Liver (tissue), 8 donors: ENCODE measurements at regions not wholly inside any gene's neighbourhood (a gene's known extent, or its start where the extent isn't known, plus 50 kb on each side); places are given as distances from the start of the nearest gene placed in this dataset.

Experiments used
- DNase-seq: peaks from one replicate; pipeline ENCODE4 v3.0.0-alpha.2; 2017; ENCODE audit warnings: low spot score
- H3K27ac ChIP-seq, 2 donors: one replicate each; pipeline ENCODE4 v1.7.0; 2013; ENCODE audit warnings: inconsistent platforms in 2 of 2, low read length in 2 of 2, control low read depth in 1 of 2, low read depth in 1 of 2, mild to moderate bottlenecking in 1 of 2
- H3K27me3 ChIP-seq, 4 donors: one replicate each; pipeline versions ENCODE4 v1.6.1 to v1.7.0; 2013; ENCODE audit warnings: low read length in 3 of 4, inconsistent platforms in 1 of 4, mild to moderate bottlenecking in 1 of 4, moderate library complexity in 1 of 4; ENCODE audit not compliant: control insufficient read depth in 4 of 4, insufficient read depth in 4 of 4
- H3K36me3 ChIP-seq, 4 donors: one replicate each; pipeline versions ENCODE4 v1.6.1 to v1.7.0; 2013; ENCODE audit warnings: low read length in 3 of 4, mild to moderate bottlenecking in 3 of 4, low read depth in 1 of 4, moderate library complexity in 1 of 4; ENCODE audit not compliant: control insufficient read depth in 4 of 4, insufficient read depth in 3 of 4
- H3K4me1 ChIP-seq, 4 donors: one replicate each; pipeline versions ENCODE4 v1.6.1 to v1.7.0; 2013; ENCODE audit warnings: low read length in 3 of 4, mild to moderate bottlenecking in 3 of 4, moderate library complexity in 1 of 4; ENCODE audit not compliant: control insufficient read depth in 4 of 4, insufficient read depth in 4 of 4
- H3K4me3 ChIP-seq, 3 donors: one replicate each; pipeline versions ENCODE4 v1.6.1 to v1.7.0; 2013; ENCODE audit warnings: low read length in 3 of 3, control low read depth in 1 of 3, low read depth in 1 of 3, mild to moderate bottlenecking in 1 of 3
- H3K9ac ChIP-seq, 2 donors: one replicate each; pipeline ENCODE4 v1.7.0; 2013; ENCODE audit warnings: low read length in 2 of 2, mild to moderate bottlenecking in 2 of 2, moderate library complexity in 2 of 2, control low read depth in 1 of 2, low read depth in 1 of 2
- H3K9me3 ChIP-seq, 4 donors: one replicate each; pipeline versions ENCODE4 v1.6.1 to v1.7.0; 2013; ENCODE audit warnings: low read length in 3 of 4; ENCODE audit not compliant: control insufficient read depth in 4 of 4
- EGR1 ChIP-seq, 2 donors: IDR thresholded peaks; 2 replicates each; pipeline ENCODE4 v1.6.1; 2016 to 2018; ENCODE audit warnings: antibody characterized with exemption in 2 of 2, low read depth in 2 of 2
- FOXA1 ChIP-seq: IDR thresholded peaks from 2 replicates; pipeline ENCODE4 v1.6.1; 2016; ENCODE audit warnings: antibody characterized with exemption
- FOXA2 ChIP-seq: IDR thresholded peaks from 2 replicates; pipeline ENCODE4 v1.6.1; 2016; ENCODE audit warnings: antibody characterized with exemption
- GABPA ChIP-seq, 2 donors: IDR thresholded peaks in 1 of 2; conservative IDR thresholded peaks in 1 of 2; 2 replicates each; pipeline ENCODE4 v1.6.1; 2016; ENCODE audit warnings: antibody characterized with exemption in 2 of 2, mild to moderate bottlenecking in 1 of 2, moderate library complexity in 1 of 2
- HNF4A ChIP-seq, 2 donors: conservative IDR thresholded peaks; 2 replicates each; pipeline ENCODE4 v1.6.1; 2016; ENCODE audit warnings: antibody characterized with exemption in 2 of 2, mild to moderate bottlenecking in 2 of 2
- HNF4G ChIP-seq: IDR thresholded peaks from 2 replicates; pipeline ENCODE4 v1.6.1; 2016; ENCODE audit warnings: antibody characterized with exemption
- NR2F2 ChIP-seq: IDR thresholded peaks from 2 replicates; pipeline ENCODE4 v1.6.1; 2016; ENCODE audit warnings: antibody characterized with exemption
- RAD21 ChIP-seq, 2 donors: IDR thresholded peaks; 2 replicates each; pipeline ENCODE4 v1.6.1; 2016; ENCODE audit warnings: antibody characterized with exemption in 2 of 2, mild to moderate bottlenecking in 2 of 2
- RXRA ChIP-seq, 2 donors: IDR thresholded peaks; 2 replicates each; pipeline ENCODE4 v1.6.1; 2017 to 2018; ENCODE audit warnings: antibody characterized with exemption in 2 of 2, mild to moderate bottlenecking in 1 of 2
- SP1 ChIP-seq: IDR thresholded peaks from 2 replicates; pipeline ENCODE4 v1.6.1; 2018; ENCODE audit warnings: antibody characterized with exemption, mild to moderate bottlenecking
- TAF1 ChIP-seq: conservative IDR thresholded peaks from 2 replicates; pipeline ENCODE4 v1.6.1; 2016; ENCODE audit warnings: antibody characterized with exemption, mild to moderate bottlenecking
- YY1 ChIP-seq: IDR thresholded peaks from 2 replicates; pipeline ENCODE4 v1.6.1; 2016; ENCODE audit warnings: antibody characterized with exemption, mild to moderate bottlenecking
- WGBS: extraction: QIAGEN DNeasy Blood & Tissue Kit; methylation state at CpG from one replicate; pipeline ENCODE4 v1.1.7; 2013; 5-methylcytosine and 5-hydroxymethylcytosine counted together
- TF ChIP-seq, protein P1 (sequence below): IDR thresholded peaks from 2 replicates; pipeline ENCODE4 v1.6.1; 2016; ENCODE audit warnings: antibody characterized with exemption
- TF ChIP-seq, protein P2 (sequence below): IDR thresholded peaks from 2 replicates; pipeline ENCODE4 v1.6.1; 2016; ENCODE audit warnings: antibody characterized with exemption
- TF ChIP-seq, protein P3 (sequence below): fragments of 150-350 bp; IDR thresholded peaks from 2 replicates; pipeline ENCODE4 v1.5.1; 2017; ENCODE audit warnings: improper control_type of control experiment, low read depth, low read length; ENCODE audit not compliant: missing input control
- TF ChIP-seq, protein P4 (sequence below): IDR thresholded peaks from 2 replicates; pipeline ENCODE4 v1.6.1; 2016; ENCODE audit warnings: antibody characterized with exemption, mild to moderate bottlenecking
- TF ChIP-seq, protein P5 (sequence below): IDR thresholded peaks from 2 replicates; pipeline ENCODE4 v1.6.1; 2016; ENCODE audit warnings: antibody characterized with exemption
- donor health status: healthy.
- donor health status: healthy.
- donor health status: healthy.
- donor health status: healthy.
- donor health status: healthy.

DNA sequence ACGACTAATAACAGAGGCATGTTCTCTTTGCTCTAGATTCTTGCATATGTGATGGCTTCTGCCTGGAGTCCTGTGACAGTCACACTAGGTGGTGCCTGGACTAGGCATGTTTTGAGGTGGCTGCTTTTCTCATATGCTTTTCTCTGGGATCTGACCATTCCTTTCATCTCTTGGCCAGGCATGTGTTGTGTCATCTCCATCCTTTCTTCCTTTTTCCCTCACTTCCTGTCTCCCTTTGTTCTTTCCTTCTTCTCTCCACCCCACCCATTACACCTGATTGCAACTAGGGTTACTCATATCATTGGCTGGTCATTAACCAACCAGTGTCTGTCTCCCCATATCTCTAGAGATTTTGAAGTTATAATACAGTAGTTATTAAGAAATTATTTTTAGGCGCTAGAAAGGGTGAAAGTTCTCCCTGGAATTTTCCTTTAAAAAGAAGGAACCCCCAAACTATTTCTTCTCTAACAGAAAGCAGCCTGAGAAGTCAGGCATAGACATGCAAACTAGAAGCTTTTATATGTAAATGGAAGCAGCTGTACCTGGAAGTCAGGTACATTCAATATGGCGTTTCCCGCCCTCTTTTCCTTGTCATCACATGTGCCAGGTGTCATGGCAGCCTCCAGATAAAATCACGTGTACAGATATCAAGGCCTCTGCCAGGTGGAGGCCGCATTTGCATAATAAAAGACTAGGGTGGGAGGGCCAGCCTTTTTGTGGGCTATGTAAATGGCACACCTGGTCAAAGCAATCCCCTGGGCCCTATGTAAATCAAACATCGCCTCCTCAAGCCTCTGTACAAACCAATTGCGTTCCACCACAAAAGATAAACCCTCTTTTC lies 220.4 kb upstream of the MEX3C start (continued):
- TF ChIP-seq HNF4G (no peak), FOXA2 (no peak), SP1 (no peak), FOXA1 (no peak), RXRA (IDR thresholded peaks at IDR 0.05) (no peak), RAD21 (IDR thresholded peaks at IDR 0.05) (no peak), HNF4A (conservative IDR thresholded peaks at IDR 0.05) (no peak)
- TF ChIP-seq, protein P1, sequence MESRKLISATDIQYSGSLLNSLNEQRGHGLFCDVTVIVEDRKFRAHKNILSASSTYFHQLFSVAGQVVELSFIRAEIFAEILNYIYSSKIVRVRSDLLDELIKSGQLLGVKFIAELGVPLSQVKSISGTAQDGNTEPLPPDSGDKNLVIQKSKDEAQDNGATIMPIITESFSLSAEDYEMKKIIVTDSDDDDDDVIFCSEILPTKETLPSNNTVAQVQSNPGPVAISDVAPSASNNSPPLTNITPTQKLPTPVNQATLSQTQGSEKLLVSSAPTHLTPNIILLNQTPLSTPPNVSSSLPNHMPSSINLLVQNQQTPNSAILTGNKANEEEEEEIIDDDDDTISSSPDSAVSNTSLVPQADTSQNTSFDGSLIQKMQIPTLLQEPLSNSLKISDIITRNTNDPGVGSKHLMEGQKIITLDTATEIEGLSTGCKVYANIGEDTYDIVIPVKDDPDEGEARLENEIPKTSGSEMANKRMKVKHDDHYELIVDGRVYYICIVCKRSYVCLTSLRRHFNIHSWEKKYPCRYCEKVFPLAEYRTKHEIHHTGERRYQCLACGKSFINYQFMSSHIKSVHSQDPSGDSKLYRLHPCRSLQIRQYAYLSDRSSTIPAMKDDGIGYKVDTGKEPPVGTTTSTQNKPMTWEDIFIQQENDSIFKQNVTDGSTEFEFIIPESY: no peak

DNA sequence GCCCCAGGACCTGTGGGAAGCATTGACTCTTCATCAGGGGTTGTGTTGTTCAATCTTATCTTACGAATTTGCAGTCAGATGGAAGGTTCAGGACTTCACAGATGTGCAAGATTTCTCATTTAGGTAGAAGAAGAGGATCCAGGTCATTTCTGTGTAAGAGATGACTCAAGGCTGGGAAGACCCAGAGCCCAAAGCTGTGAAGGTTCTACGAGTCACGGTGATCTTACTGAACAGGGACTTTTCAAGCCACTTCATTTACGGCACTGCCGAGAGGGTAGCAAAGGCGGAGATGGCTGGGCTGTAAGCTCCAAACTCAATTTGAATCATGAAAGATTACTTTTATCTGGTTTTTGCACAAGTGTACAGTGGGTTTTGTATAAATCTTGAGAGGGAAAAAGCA lies 228.0 kb upstream of the MEX3C start:
- no peaks in the 10 kb centered on the region for H3K9me3 ChIP-seq

DNA sequence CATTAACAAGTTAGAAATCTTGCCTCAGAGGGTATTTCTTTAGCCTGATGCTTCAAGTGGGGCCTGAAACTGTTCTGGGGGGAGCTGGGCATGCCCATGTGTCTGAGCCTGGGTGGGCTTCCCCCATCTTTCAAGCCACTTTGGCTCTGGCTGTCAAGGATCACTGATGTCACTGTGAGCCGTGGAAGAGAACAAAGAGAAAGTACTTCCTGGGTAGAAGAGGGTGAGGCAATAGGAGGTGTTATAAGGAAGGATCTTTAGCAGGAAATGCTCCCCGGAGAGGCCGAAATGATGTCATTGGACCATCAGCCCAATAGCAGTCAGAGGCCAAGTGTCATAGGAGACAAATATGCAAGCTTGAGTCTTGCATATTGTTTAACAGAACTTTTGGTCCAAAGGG lies 228.4 kb upstream of the MEX3C start:
- Histone ChIP-seq H3K4me3 (no peak overlapping the region), H3K27ac (no peak overlapping the region), H3K36me3 (no peaks in the 10 kb centered on the region), H3K4me1 (no peaks in the 10 kb centered on the region), H3K27me3 (no peaks in the 10 kb centered on the region), H3K9ac (no peak overlapping the region), H3K9me3 (no peaks in the 10 kb centered on the region)
- TF ChIP-seq YY1 (no peak), HNF4G (no peak), TAF1 (no peak), GABPA (IDR thresholded peaks at IDR 0.05 in 1 of 2, conservative IDR thresholded peaks at IDR 0.05 in 1 of 2) (no peak), NR2F2 (no peak), EGR1 (IDR thresholded peaks at IDR 0.05; ENCODE audit: low read depth in 2 of 2) (no peak), FOXA1 (no peak), RAD21 (IDR thresholded peaks at IDR 0.05) (no peak), FOXA2 (no peak)
- TF ChIP-seq, protein P1: no peak
- TF ChIP-seq, protein P2, sequence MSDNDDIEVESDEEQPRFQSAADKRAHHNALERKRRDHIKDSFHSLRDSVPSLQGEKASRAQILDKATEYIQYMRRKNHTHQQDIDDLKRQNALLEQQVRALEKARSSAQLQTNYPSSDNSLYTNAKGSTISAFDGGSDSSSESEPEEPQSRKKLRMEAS: no peak
- TF ChIP-seq, protein P3, sequence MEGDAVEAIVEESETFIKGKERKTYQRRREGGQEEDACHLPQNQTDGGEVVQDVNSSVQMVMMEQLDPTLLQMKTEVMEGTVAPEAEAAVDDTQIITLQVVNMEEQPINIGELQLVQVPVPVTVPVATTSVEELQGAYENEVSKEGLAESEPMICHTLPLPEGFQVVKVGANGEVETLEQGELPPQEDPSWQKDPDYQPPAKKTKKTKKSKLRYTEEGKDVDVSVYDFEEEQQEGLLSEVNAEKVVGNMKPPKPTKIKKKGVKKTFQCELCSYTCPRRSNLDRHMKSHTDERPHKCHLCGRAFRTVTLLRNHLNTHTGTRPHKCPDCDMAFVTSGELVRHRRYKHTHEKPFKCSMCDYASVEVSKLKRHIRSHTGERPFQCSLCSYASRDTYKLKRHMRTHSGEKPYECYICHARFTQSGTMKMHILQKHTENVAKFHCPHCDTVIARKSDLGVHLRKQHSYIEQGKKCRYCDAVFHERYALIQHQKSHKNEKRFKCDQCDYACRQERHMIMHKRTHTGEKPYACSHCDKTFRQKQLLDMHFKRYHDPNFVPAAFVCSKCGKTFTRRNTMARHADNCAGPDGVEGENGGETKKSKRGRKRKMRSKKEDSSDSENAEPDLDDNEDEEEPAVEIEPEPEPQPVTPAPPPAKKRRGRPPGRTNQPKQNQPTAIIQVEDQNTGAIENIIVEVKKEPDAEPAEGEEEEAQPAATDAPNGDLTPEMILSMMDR: no peak
- TF ChIP-seq, protein P4, sequence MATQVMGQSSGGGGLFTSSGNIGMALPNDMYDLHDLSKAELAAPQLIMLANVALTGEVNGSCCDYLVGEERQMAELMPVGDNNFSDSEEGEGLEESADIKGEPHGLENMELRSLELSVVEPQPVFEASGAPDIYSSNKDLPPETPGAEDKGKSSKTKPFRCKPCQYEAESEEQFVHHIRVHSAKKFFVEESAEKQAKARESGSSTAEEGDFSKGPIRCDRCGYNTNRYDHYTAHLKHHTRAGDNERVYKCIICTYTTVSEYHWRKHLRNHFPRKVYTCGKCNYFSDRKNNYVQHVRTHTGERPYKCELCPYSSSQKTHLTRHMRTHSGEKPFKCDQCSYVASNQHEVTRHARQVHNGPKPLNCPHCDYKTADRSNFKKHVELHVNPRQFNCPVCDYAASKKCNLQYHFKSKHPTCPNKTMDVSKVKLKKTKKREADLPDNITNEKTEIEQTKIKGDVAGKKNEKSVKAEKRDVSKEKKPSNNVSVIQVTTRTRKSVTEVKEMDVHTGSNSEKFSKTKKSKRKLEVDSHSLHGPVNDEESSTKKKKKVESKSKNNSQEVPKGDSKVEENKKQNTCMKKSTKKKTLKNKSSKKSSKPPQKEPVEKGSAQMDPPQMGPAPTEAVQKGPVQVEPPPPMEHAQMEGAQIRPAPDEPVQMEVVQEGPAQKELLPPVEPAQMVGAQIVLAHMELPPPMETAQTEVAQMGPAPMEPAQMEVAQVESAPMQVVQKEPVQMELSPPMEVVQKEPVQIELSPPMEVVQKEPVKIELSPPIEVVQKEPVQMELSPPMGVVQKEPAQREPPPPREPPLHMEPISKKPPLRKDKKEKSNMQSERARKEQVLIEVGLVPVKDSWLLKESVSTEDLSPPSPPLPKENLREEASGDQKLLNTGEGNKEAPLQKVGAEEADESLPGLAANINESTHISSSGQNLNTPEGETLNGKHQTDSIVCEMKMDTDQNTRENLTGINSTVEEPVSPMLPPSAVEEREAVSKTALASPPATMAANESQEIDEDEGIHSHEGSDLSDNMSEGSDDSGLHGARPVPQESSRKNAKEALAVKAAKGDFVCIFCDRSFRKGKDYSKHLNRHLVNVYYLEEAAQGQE: no peak
- DNase-seq: no peak
- 65% methylated on average over 3 of the region's 3 CpGs for WGBS

More for the DNA sequence above, 228.0 kb upstream of the MEX3C start:
- Histone ChIP-seq H3K4me1 (no peaks in the 10 kb centered on the region), H3K36me3 (no peaks in the 10 kb centered on the region), H3K9ac (no peak overlapping the region), H3K27ac (no peak overlapping the region), H3K27me3 (no peaks in the 10 kb centered on the region), H3K4me3 (no peak overlapping the region)
- TF ChIP-seq HNF4G (no peak), TAF1 (no peak), FOXA1 (no peak), HNF4A (conservative IDR thresholded peaks at IDR 0.05) (no peak)
- TF ChIP-seq, protein P2: no peak
- TF ChIP-seq, protein P5, sequence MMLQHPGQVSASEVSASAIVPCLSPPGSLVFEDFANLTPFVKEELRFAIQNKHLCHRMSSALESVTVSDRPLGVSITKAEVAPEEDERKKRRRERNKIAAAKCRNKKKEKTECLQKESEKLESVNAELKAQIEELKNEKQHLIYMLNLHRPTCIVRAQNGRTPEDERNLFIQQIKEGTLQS: no peak
- DNase-seq: no peak
- 69% methylated on average over 6 of the region's 6 CpGs for WGBS
